Anterior cingulate cortex (tissue), 58 donors: ENCODE measurements at regions not wholly inside any gene's neighbourhood (a gene's known extent, or its start where the extent isn't known, plus 50 kb on each side); places are given as distances from the start of the nearest gene placed in this dataset.
"Not testable (repeated sequence)": the region's sequence is repeated elsewhere in the genome, so short reads cannot be mapped to it uniquely, and the experiment has no call there.

ENCODE experiments used
- DNase-seq, 58 donors: peaks; one replicate each; lab custom pipeline; 2025; lab: John Stamatoyannopoulos, UW

GRCh38 chr5:42066131-42066530, 141.1 kb downstream of the FBXO4 start:
- no peak for DNase-seq

- DNase-seq: no peak
Observed at GRCh38 chr5:42074353-42074752, 149.3 kb downstream of the FBXO4 start.

- DNase-seq: no peak
Observed at GRCh38 chr5:42089705-42090104, 164.6 kb downstream of the FBXO4 start.

- no peak for DNase-seq
Observed at GRCh38 chr5:42090162-42090561, 165.1 kb downstream of the FBXO4 start.

GRCh38 chr5:42099846-42100245, 174.8 kb downstream of the FBXO4 start:
- DNase-seq: not testable (repeated sequence)

GRCh38 chr5:42108468-42108867, 183.4 kb downstream of the FBXO4 start:
- DNase-seq: no peak

- no peak for DNase-seq
Observed at GRCh38 chr5:42109006-42109572, 184.0 kb downstream of the FBXO4 start.

- not testable (repeated sequence) for DNase-seq
Observed at GRCh38 chr5:42115721-42116120, 190.6 kb downstream of the FBXO4 start.

GRCh38 chr5:42120070-42120469, 195.0 kb downstream of the FBXO4 start:
- no peak for DNase-seq

- no peak for DNase-seq
Observed at GRCh38 chr5:42121401-42121800, 196.3 kb downstream of the FBXO4 start.

GRCh38 chr5:42131081-42131480, 206.0 kb downstream of the FBXO4 start:
- no peak for DNase-seq

GRCh38 chr5:42143361-42143760, 218.3 kb downstream of the FBXO4 start:
- no peak for DNase-seq

- DNase-seq: no peak
Observed at GRCh38 chr5:42148813-42149212, 223.7 kb downstream of the FBXO4 start.

- no peak for DNase-seq
Observed at GRCh38 chr5:42157215-42157614, 232.1 kb downstream of the FBXO4 start.

- no peak for DNase-seq
Observed at GRCh38 chr5:42163083-42163482, 238.0 kb downstream of the FBXO4 start.

- no peak for DNase-seq
Observed at GRCh38 chr5:42168091-42168670, 243.1 kb downstream of the FBXO4 start.

GRCh38 chr5:42176118-42176517, 247.1 kb upstream of the GHR start:
- not testable (repeated sequence) for DNase-seq

- not testable (repeated sequence) for DNase-seq
Observed at GRCh38 chr5:42179843-42180242, 243.4 kb upstream of the GHR start.

- no peak for DNase-seq
Observed at GRCh38 chr5:42216904-42217303, 206.3 kb upstream of the GHR start.

- no peak for DNase-seq
Observed at GRCh38 chr5:42217791-42218190, 205.4 kb upstream of the GHR start.

- no peak for DNase-seq
Observed at GRCh38 chr5:42225009-42225408, 198.2 kb upstream of the GHR start.

- no peak for DNase-seq
Observed at GRCh38 chr5:42228279-42228678, 195.0 kb upstream of the GHR start.

GRCh38 chr5:42230839-42231238, 192.4 kb upstream of the GHR start:
- DNase-seq: no peak
